ENCODE measurements at regions not wholly inside any gene's neighbourhood (a gene's known extent, or its start where the extent isn't known, plus 50 kb on each side); places are given as distances from the start of the nearest gene placed in this dataset.

- Histone ChIP-seq H3K36me3 (ENCODE audit: control insufficient read depth, insufficient read depth, low read length) (no peaks in the 10 kb centered on the region), H3K4me3 (ENCODE audit: low read depth, low read length) (no peak overlapping the region), H3K4me1 (no peaks in the 10 kb centered on the region; the same call in 1 of the 2 replicates), H3K9me3 (peaks cover 10% of the 10 kb centered on the region; the same call in 1 of the 2 replicates), H3K27me3 (replicated peaks; ENCODE audit: control insufficient read depth, insufficient read depth, low read length) (no peaks in the 10 kb centered on the region)
- Mint-ChIP-seq H3K27ac (ENCODE audit: unreplicated experiment) (no peak overlapping the region), H3K36me3 (ENCODE audit: insufficient read depth, unreplicated experiment) (no peaks in the 10 kb centered on the region), H3K4me3 (ENCODE audit: unreplicated experiment) (no peak overlapping the region), H3K27me3 (ENCODE audit: insufficient read depth, unreplicated experiment) (no peaks in the 10 kb centered on the region), H3K4me1 (ENCODE audit: low read depth, unreplicated experiment) (no peaks in the 10 kb centered on the region), H3K9me3 (ENCODE audit: unreplicated experiment) (no peaks in the 10 kb centered on the region)
- POLR2A ChIA-PET: no interaction called here
- no TSS peak for BruUV-seq (replicated peaks)
- CTCF ChIA-PET: no interaction called here
- DNase-seq: no peak
- intact Hi-C loops (cut with micrococcal nuclease; ENCODE audit: unreplicated experiment): no loop called here
- TF ChIP-seq CTCF (IDR thresholded peaks at IDR 0.05; ENCODE audit: insufficient read depth in 1 of 2, low read depth in 1 of 2, low read length in 1 of 2, severe bottlenecking in 1 of 2, unreplicated experiment in 1 of 2): no peak
Observed at GRCh38 chr12:71243370-71243769, 85.6 kb upstream of the TSPAN8 start.

- Histone ChIP-seq H3K9me3 (peaks cover 5% of the 10 kb centered on the region; the same call in 1 of the 2 replicates), H3K36me3 (ENCODE audit: control insufficient read depth, insufficient read depth, low read length) (no peaks in the 10 kb centered on the region), H3K4me1 (no peaks in the 10 kb centered on the region; the same call in 1 of the 2 replicates), H3K27me3 (replicated peaks; ENCODE audit: control insufficient read depth, insufficient read depth, low read length) (no peaks in the 10 kb centered on the region), H3K4me3 (ENCODE audit: low read depth, low read length) (no peak overlapping the region)
- POLR2A ChIA-PET: no interaction called here
- no peak for TF ChIP-seq CTCF (IDR thresholded peaks at IDR 0.05; ENCODE audit: insufficient read depth in 1 of 2, low read depth in 1 of 2, low read length in 1 of 2, severe bottlenecking in 1 of 2, unreplicated experiment in 1 of 2)
- intact Hi-C loops (cut with micrococcal nuclease; ENCODE audit: unreplicated experiment): no loop called here
- BruUV-seq (replicated peaks): no TSS peak
- no peaks in the 10 kb centered on the region for H3K36me3 Mint-ChIP-seq (ENCODE audit: insufficient read depth, unreplicated experiment)
- H3K4me3 Mint-ChIP-seq (ENCODE audit: unreplicated experiment): no peak overlapping the region
- no peaks in the 10 kb centered on the region for H3K9me3 Mint-ChIP-seq (ENCODE audit: unreplicated experiment)
- no peaks in the 10 kb centered on the region for H3K4me1 Mint-ChIP-seq (ENCODE audit: low read depth, unreplicated experiment)
- H3K27ac Mint-ChIP-seq (ENCODE audit: unreplicated experiment): no peak overlapping the region
- no peaks in the 10 kb centered on the region for H3K27me3 Mint-ChIP-seq (ENCODE audit: insufficient read depth, unreplicated experiment)
- CTCF ChIA-PET: no interaction called here
- no peak for DNase-seq
Observed at GRCh38 chr12:71242511-71242910, 84.7 kb upstream of the TSPAN8 start.

GRCh38 chr12:71240946-71241345, 83.1 kb upstream of the TSPAN8 start:
- POLR2A ChIA-PET: no interaction called here
- H3K4me1 ChIP-seq: no peaks in the 10 kb centered on the region; the same call in 1 of the 2 replicates
- no peaks in the 10 kb centered on the region for H3K36me3 ChIP-seq (ENCODE audit: control insufficient read depth, insufficient read depth, low read length)
- no peaks in the 10 kb centered on the region for H3K36me3 Mint-ChIP-seq (ENCODE audit: insufficient read depth, unreplicated experiment)
- H3K9me3 ChIP-seq: no peaks in the 10 kb centered on the region
- H3K27me3 Mint-ChIP-seq (ENCODE audit: insufficient read depth, unreplicated experiment): no peaks in the 10 kb centered on the region
- intact Hi-C loops (cut with micrococcal nuclease; ENCODE audit: unreplicated experiment): no loop called here
- H3K9me3 Mint-ChIP-seq (ENCODE audit: unreplicated experiment): no peaks in the 10 kb centered on the region
- H3K4me1 Mint-ChIP-seq (ENCODE audit: low read depth, unreplicated experiment): no peaks in the 10 kb centered on the region
- no peak for DNase-seq
- H3K27ac Mint-ChIP-seq (ENCODE audit: unreplicated experiment): no peak overlapping the region
- no peak for TF ChIP-seq CTCF (IDR thresholded peaks at IDR 0.05; ENCODE audit: insufficient read depth in 1 of 2, low read depth in 1 of 2, low read length in 1 of 2, severe bottlenecking in 1 of 2, unreplicated experiment in 1 of 2)
- CTCF ChIA-PET: no interaction called here
- H3K4me3 ChIP-seq (ENCODE audit: low read depth, low read length): no peak overlapping the region
- no peak overlapping the region for H3K4me3 Mint-ChIP-seq (ENCODE audit: unreplicated experiment)
- no peaks in the 10 kb centered on the region for H3K27me3 ChIP-seq (replicated peaks; ENCODE audit: control insufficient read depth, insufficient read depth, low read length)
- BruUV-seq (replicated peaks): no TSS peak

Measured in Caco-2 (cell line).